Activated effector memory CD4-positive, alpha-beta T cell treated with anti-CD3 and anti-CD28 coated beads, Interleukin-2, amount 50 U/mL, for 16 hours (primary cell): ENCODE measurements at regions not wholly inside any gene's neighbourhood (a gene's known extent, or its start where the extent isn't known, plus 50 kb on each side); places are given as distances from the start of the nearest gene placed in this dataset.

Experiments used
- DNase-seq: peaks from one replicate; pipeline ENCODE4 v3.0.0-alpha.2; 2020

DNA sequence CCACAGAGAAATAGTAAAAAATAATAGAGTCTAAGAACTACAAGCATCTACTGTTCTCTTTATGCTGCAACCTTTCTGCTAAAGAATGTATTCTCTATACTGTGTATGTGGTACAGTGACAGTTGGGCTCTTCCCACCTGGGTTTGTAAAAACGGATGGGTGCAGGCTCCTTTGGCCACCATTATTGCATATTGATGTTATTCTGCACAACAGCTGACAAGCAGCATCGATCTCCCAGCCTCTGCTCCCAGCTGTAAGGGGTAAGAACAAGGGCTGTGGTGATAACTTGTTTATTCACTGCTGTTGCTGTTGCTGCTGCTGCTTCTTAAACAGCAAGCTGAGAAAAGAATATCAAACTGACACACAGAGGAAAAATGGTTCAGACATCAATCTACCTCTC is 56.1 kb downstream of the KCNRG start:
- no peak for DNase-seq

GRCh38 chr13:50072676-50073075 is 57.4 kb downstream of the KCNRG start:
- no peak for DNase-seq

DNA sequence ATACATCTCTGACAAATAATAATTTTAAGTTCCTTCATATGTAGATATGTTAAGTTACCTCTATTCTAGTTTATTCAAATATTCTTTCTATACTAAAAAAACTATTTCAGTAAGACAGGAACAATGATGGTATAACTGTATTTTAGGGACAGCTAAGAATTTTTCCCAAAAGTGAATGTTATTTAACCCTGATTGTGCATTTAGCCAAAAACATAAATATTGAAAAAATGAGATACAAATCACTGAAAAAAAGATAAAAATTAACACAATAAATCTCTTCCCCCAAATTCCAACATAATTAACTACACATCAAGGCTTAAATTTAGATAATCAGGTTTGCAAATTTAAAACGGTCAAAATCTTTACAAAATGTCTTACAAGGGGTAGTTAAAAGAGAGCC is 58.1 kb downstream of the KCNRG start:
- no peak for DNase-seq

- DNase-seq, result no peak
These were observed 59.6 kb downstream of the KCNRG start for GRCh38 chr13:50074843-50075242.

DNA sequence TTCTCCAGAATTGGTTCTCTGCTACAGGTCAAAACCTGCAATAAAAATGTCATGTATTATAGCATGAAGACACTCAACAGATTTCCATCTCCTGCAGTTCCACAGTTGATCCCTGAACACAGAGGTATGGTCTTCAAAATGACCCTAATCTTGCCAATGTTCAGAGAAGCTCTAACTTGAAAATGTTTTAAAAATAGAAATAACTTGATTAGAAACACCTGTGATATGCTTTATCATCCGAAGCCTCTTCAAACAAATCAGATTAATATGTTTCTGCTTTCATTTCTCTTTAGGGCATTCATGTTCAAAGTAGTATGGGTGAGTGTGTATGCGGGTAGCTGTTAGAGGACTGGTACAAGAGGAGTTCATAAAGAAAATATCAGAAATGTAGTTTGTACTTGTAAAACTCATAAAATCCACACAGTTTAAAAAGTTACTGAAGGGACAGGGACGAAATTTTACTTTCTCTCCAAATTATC is 60.4 kb downstream of the KCNRG start:
- no peak for DNase-seq

- no peak for DNase-seq
These were observed 62.2 kb downstream of the KCNRG start for GRCh38 chr13:50077431-50077830.

DNA sequence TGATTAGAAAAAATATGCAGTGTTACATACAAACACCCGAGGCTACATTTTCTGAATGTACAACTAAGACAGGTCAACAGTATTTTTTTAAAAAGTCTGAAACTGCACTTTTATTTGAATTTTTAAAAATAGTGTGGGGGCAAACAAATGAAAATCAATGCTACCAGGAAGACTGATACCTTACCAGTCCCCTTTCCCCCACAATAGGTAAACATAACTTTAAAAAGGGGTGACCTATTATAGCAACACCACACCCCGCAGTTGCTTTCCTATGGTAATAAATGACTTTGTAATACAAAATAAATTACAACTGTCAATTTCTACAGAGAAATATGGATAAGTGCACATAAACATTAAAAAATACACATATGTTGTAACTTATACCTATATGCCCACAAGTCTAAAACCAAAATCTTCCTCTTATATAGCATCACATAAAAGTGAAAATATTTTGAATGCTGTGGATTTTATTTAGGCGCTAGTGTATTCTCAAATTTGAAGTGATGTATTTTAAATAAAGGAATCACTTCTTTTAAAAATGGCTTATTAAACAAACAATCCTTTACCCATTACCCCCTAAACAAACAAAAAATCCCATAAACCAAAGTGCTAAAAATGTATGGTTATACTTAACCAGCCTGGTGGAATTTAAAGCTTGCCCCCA is 63.1 kb downstream of the KCNRG start:
- no peak for DNase-seq

DNA sequence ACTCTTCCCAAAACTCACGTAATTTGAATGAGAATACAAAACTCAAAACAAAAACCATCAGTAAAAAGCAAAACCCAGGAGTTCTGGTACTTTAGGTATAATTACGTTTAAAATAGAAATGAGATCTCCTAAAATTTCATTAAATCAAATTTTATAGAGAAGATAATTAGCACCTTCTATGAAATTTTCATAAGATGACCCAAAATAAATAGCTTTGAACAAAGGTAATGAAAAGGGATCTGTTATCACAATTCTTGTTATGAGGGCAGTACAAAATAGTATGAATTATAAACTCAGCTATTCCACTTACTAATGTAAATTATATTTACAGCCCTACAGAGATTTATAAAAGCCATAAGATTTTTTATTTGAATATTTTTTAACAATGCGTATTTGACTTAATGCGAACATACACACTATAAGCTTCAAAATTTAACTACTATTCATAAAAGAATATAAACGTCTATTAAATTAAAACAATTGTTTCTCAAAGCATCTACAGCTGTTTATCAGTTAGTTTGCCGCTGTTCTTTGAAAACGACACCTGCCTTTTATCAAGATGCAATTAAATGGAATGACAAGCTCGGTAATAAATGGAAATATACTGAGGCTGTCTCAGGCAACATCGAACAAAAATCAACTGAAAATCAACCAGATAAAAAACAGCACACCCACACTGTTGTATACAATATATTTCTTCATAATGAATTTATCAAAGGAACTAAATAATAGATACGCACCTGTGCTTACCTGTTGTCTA is 63.8 kb downstream of the KCNRG start:
- DNase-seq, result no peak

DNA sequence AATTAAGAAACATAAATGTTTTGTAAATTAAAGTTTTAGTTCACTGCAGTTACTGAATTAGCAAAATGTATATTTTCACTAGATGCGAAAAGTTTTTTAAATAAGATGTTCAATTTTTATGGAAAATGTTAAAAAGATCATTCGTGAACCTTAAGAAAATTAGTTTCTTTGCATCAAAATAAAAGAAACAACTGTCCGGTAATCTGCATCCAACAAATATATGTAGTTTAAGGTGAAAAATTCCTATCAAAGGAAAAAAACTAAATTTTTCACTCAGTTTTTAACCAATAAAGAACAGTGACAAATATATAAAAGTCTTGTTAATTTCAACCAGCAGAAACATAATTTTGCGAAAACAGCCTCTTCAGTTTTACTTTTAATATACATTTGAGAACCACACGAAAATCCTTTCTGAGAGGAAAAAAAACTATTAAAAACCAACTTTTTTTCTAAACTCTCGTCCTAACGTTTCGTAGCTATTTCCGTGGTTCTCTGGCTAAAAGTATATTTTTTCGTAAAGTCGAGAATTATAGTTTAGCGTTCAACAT is 64.5 kb downstream of the KCNRG start:
- DNase-seq, result no peak

DNA sequence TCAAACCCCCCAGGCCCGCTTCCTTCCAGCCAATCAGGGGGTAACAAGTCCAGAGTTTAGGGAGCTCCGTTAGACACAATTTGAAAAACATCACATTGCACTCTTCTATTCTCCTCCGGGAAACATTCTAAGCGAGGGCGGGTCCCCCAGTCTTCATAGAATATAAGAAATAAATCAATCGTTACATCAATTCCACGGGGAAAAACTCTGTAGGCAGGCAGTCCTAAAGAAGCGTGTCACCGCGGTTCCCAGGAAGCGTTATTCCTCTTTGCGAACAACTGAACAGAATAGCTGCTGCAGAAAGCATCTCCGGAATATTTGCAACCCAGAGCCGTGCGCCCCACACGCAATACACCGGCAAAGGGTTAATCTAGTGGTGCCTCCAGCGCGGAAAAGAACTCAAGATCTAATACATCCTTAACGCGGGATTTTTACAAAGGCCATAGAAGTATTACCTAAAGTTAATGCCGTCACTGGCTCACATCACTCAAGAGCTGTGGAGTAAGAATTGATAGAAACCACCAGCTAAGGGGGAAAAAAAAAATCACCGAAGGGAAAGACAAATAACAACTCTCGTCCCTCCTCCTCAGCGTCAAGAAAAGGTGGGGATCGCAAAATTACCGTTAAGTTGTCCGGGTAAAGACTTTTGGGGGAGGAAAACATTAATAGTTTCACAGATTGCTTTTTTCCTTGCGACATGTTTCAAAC is 65.1 kb downstream of the KCNRG start:
- peak; percentile 78 for DNase-seq

GRCh38 chr13:50080911-50081678 is 65.9 kb downstream of the KCNRG start:
- peak; percentile 85 for DNase-seq

GRCh38 chr13:50081679-50082425 is 66.6 kb downstream of the KCNRG start:
- DNase-seq, result peak; percentile 99

DNA sequence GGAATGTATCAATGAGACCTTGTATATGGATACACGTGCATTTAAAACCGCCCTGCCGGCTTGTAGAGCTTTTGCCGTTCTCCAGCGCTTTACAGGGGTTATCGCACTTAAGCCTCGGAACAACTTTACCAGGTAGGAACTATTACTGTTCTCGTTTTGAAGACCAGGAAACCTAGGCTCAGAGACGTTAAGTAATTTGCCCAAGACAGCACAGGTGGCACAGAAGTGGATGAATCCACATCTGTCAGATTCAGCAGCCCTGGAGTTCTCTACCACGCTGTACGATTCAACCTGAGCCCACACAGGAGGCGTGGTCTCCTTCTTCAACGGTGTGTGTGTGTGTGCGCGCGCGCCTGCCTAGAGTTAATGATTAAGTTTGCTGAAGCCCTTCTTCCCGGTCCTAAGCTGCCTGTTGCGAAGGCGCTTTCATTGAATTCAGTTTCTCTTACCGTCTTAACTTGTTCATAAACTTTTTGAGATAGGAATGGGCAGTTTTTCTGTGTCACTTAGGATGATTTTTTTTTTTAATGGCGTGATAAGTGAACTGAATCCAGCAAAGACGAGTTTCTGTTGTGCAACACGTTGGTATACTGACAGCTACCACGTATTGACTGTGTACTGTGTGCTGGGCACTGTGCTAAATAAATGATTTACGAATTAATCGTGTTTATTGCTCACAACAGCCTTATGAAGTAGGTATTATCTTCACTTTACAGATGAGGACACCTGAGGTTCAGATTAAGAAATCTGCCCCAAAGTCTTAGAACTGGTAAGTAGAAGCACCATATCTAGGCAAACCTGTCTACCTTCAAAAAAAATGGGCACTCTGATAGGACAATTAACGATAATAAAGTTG is 67.4 kb downstream of the KCNRG start:
- DNase-seq, result peak; percentile 92

DNA sequence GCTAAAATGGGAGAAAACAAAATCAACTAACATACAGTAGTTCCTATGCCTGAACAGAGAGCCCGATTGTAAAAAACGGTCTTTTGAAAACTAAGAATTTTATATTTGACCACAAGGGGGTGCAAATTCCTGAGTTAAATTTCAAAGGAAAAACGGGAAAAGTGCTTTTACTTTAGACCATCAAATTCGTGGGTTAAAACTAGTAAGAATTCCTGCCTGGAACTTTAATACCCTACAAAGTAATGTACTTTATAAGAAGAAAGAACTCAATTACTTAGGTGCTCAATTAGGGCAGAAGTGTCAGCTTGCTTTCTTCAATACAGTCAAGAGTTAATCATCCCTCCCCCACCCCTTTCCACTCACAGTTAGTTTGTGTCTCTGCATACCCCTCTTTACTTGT is 69.8 kb downstream of the KCNRG start:
- no peak for DNase-seq

DNA sequence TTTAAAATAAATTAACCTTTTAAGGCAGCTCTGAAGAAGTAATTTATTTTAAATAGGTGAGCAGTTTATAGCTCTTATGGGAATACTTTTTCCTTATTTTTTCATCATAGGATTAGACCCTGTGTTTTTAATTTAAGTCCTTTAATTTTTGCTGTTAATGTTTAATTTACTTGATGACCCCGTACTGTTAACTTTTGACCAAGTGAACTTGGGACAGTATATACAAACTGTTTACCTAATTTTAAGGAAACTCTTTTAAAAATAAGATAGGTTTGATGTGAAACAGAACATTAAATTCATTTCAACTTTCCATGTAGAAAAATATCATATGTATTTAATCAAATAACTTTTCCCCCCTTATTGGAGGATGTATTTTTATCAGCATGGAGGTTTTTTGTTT is 74.4 kb downstream of the KCNRG start:
- no peak for DNase-seq

- DNase-seq, result no peak
These were observed 75.0 kb downstream of the KCNRG start for GRCh38 chr13:50090211-50090610.

- no peak for DNase-seq
These were observed 79.5 kb downstream of the KCNRG start for GRCh38 chr13:50094615-50095293.

GRCh38 chr13:50098693-50099092 is 83.4 kb downstream of the KCNRG start:
- DNase-seq, result no peak

DNA sequence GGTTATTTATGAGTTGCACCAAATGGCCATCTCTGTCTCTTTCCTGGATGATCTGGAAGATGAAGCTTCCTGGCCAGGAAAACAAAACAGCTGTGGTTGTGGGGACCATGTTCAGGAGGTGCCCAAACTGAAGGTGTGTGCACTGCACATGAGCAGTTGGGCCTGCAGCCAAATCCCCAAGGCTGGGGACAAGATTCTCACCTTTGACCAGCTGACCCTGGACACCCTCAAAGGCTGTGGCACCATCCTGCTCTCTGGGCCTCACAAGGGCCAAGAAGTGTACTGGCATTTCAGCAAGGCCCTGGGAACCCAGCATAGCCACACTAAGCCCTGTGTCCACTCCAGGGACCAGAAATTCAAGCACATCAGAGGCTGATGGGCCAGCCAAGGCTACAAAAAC is 84.2 kb downstream of the KCNRG start:
- no peak for DNase-seq

DNA sequence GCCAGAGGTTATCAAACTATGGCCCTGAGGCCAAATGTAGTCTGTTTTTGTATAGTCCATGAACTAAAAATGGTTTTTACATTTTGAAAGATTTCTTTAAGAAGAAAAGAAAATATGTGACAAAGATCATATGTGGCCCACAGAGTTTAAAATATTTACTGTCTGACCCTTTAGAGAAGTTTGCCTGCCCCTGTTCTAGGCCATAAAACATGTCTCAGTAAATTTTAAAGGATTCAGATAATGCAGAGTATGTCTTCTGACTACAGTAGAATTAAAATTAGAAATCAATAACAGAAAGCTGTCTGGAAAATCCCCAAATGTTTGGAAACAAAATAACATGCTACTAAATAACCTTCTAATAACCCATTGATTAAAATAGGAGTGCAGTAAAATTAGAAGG is 86.3 kb downstream of the KCNRG start:
- no peak for DNase-seq
